ENCODE measurements at regions not wholly inside any gene's neighbourhood (a gene's known extent, or its start where the extent isn't known, plus 50 kb on each side); places are given as distances from the start of the nearest gene placed in this dataset.

DNA sequence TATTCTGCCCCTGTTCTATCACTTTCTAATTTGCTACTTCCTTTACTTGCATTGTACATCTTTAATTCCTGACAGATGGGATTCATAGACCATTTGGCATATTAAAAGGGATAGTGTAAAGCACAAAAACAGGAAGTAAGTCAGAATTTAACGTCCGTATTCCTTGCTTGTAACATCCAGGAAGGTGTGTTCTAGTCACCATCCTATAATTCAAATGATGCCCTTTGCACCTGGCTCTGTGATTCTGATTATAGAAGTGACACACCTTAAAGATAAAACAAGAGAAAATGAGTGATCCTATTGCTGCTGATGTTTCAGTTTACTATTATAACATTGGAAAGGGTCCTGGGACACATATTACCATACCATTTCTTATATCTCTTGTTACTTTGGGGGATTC is 238.7 kb upstream of the NR3C2 start:
- POLR2A ChIA-PET, result no interaction called here
- CTCF ChIA-PET, result no interaction called here
- H3K9me2 ChIP-seq, result no peaks in the 10 kb centered on the region
- no peak overlapping the region for H3K4me3 ChIP-seq (ENCODE audit: low read depth in 2 of 2, low read length in 1 of 2)
- H3K27ac ChIP-seq (ENCODE audit: low read depth in 2 of 2, low read length in 1 of 2), result no peak overlapping the region
- WGBS (ENCODE audit: low lambda C conversion rate), result 0% methylated on average over 2 of the region's 2 CpGs
- H3K4me1 ChIP-seq (ENCODE audit: control insufficient read depth in 1 of 2, insufficient read depth in 2 of 2, low read depth in 1 of 2, low read length in 1 of 2), result no peaks in the 10 kb centered on the region
- H2AFZ ChIP-seq (ENCODE audit: low read depth), result no peak overlapping the region
- DNase-seq, result no peak
- no peak overlapping the region for H3K9ac ChIP-seq
- no peaks in the 10 kb centered on the region; the same call in 1 of the 2 replicates for H3K27me3 ChIP-seq (ENCODE audit: insufficient read depth)
- H3K79me2 ChIP-seq (ENCODE audit: insufficient read depth), result no peaks in the 10 kb centered on the region
- H3K36me3 ChIP-seq (replicated peaks in 1 of 2; ENCODE audit: control insufficient read depth in 1 of 2, insufficient read depth in 2 of 2, low read length in 1 of 2), result no peaks in the 10 kb centered on the region
- H4K20me1 ChIP-seq (ENCODE audit: insufficient read depth), result no peaks in the 10 kb centered on the region
- H3K9me3 ChIP-seq, result no peaks in the 10 kb centered on the region
- no peak overlapping the region for H3K4me2 ChIP-seq
- TF ChIP-seq, protein P1, sequence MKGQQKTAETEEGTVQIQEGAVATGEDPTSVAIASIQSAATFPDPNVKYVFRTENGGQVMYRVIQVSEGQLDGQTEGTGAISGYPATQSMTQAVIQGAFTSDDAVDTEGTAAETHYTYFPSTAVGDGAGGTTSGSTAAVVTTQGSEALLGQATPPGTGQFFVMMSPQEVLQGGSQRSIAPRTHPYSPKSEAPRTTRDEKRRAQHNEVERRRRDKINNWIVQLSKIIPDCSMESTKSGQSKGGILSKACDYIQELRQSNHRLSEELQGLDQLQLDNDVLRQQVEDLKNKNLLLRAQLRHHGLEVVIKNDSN (IDR thresholded peaks at IDR 0.05; ENCODE audit: borderline replicate concordance, low read depth), result no peak
- TF ChIP-seq JUND (IDR thresholded peaks at IDR 0.05), result no peak
- TF ChIP-seq, protein P2, sequence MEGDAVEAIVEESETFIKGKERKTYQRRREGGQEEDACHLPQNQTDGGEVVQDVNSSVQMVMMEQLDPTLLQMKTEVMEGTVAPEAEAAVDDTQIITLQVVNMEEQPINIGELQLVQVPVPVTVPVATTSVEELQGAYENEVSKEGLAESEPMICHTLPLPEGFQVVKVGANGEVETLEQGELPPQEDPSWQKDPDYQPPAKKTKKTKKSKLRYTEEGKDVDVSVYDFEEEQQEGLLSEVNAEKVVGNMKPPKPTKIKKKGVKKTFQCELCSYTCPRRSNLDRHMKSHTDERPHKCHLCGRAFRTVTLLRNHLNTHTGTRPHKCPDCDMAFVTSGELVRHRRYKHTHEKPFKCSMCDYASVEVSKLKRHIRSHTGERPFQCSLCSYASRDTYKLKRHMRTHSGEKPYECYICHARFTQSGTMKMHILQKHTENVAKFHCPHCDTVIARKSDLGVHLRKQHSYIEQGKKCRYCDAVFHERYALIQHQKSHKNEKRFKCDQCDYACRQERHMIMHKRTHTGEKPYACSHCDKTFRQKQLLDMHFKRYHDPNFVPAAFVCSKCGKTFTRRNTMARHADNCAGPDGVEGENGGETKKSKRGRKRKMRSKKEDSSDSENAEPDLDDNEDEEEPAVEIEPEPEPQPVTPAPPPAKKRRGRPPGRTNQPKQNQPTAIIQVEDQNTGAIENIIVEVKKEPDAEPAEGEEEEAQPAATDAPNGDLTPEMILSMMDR (IDR thresholded peaks at IDR 0.05), result no peak
- TF ChIP-seq GABPA (IDR thresholded peaks at IDR 0.05; ENCODE audit: low read depth), result no peak
- TF ChIP-seq GATA2 (CRISPR knock-in tag; IDR thresholded peaks at IDR 0.05), result no peak
- no peak for TF ChIP-seq TEAD4 (IDR thresholded peaks at IDR 0.05; ENCODE audit: borderline replicate concordance, insufficient read depth)
- no peak for TF ChIP-seq NRF1 (IDR thresholded peaks at IDR 0.05; ENCODE audit: low read depth, low read length)
- TF ChIP-seq RAD21 (IDR thresholded peaks at IDR 0.05; ENCODE audit: low read length), result no peak
- no peak for TF ChIP-seq RCOR1 (IDR thresholded peaks at IDR 0.05; ENCODE audit: low read length)
- TF ChIP-seq NFIC (IDR thresholded peaks at IDR 0.05; ENCODE audit: borderline replicate concordance), result no peak
- no peaks in the 10 kb centered on the region for H3F3A ChIP-seq (replicated peaks; ENCODE audit: insufficient read depth)

DNA sequence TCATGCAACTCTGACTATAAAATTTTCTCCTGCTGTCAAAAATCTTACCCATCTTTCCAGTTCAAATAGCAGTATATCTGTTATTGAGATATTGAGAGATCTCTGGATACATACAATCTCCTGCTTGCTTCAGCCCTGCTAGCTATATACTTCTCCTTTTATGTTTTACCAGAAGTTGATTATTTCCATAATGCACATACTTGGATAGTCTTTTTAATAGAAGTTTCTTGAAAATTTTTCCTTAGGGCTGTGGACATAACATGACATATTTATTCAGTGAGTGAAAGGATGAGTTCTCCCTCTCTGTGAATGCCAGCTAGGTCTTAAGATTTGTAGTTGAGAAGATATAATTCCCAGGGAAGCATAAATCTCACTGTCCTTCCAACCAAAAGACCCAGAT is 234.1 kb upstream of the NR3C2 start:
- H3K9ac ChIP-seq, result no peak overlapping the region
- POLR2A ChIA-PET, result no interaction called here

More for the DNA sequence above, 234.1 kb upstream of the NR3C2 start:
- no peak for DNase-seq
- no peak overlapping the region for H2AFZ ChIP-seq (ENCODE audit: low read depth)
- CTCF ChIA-PET, result no interaction called here
- H3K9me2 ChIP-seq, result no peaks in the 10 kb centered on the region
- H3K4me1 ChIP-seq (ENCODE audit: control insufficient read depth in 1 of 2, insufficient read depth in 2 of 2, low read depth in 1 of 2, low read length in 1 of 2), result no peaks in the 10 kb centered on the region
- TF ChIP-seq, protein P1 (IDR thresholded peaks at IDR 0.05; ENCODE audit: borderline replicate concordance, low read depth), result no peak
- TF ChIP-seq, protein P3, sequence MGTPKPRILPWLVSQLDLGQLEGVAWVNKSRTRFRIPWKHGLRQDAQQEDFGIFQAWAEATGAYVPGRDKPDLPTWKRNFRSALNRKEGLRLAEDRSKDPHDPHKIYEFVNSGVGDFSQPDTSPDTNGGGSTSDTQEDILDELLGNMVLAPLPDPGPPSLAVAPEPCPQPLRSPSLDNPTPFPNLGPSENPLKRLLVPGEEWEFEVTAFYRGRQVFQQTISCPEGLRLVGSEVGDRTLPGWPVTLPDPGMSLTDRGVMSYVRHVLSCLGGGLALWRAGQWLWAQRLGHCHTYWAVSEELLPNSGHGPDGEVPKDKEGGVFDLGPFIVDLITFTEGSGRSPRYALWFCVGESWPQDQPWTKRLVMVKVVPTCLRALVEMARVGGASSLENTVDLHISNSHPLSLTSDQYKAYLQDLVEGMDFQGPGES (IDR thresholded peaks at IDR 0.05; ENCODE audit: low read depth, low read length), result no peak
- TF ChIP-seq TCF12 (IDR thresholded peaks at IDR 0.05) (no peak), EZH2phosphoT487 (IDR thresholded peaks at IDR 0.05; ENCODE audit: borderline replicate concordance, low read depth) (no peak), TAF1 (IDR thresholded peaks at IDR 0.05; ENCODE audit: borderline replicate concordance, low read depth, low read length) (no peak)
- TF ChIP-seq, protein P4, sequence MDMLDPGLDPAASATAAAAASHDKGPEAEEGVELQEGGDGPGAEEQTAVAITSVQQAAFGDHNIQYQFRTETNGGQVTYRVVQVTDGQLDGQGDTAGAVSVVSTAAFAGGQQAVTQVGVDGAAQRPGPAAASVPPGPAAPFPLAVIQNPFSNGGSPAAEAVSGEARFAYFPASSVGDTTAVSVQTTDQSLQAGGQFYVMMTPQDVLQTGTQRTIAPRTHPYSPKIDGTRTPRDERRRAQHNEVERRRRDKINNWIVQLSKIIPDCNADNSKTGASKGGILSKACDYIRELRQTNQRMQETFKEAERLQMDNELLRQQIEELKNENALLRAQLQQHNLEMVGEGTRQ (IDR thresholded peaks at IDR 0.05; ENCODE audit: borderline replicate concordance, low read depth, low read length), result no peak
- H3K27me3 ChIP-seq (ENCODE audit: insufficient read depth), result no peaks in the 10 kb centered on the region; the same call in 1 of the 2 replicates
- H3K36me3 ChIP-seq (replicated peaks in 1 of 2; ENCODE audit: control insufficient read depth in 1 of 2, insufficient read depth in 2 of 2, low read length in 1 of 2), result no peaks in the 10 kb centered on the region
- no peaks in the 10 kb centered on the region for H3K79me2 ChIP-seq (ENCODE audit: insufficient read depth)
- H3K9me3 ChIP-seq, result no peaks in the 10 kb centered on the region
- no peaks in the 10 kb centered on the region for H4K20me1 ChIP-seq (ENCODE audit: insufficient read depth)
- no peaks in the 10 kb centered on the region for H3F3A ChIP-seq (replicated peaks; ENCODE audit: insufficient read depth)
- H3K27ac ChIP-seq (ENCODE audit: low read depth in 2 of 2, low read length in 1 of 2), result no peak overlapping the region
- H3K4me3 ChIP-seq (ENCODE audit: low read depth in 2 of 2, low read length in 1 of 2), result no peak overlapping the region
- H3K4me2 ChIP-seq, result no peak overlapping the region

All from SK-N-SH (cell line).